Spleen (tissue), 11 donors: ENCODE measurements at regions not wholly inside any gene's neighbourhood (a gene's known extent, or its start where the extent isn't known, plus 50 kb on each side); places are given as distances from the start of the nearest gene placed in this dataset.

Experiments
- DNase-seq: peaks from one replicate; pipeline ENCODE4 v3.0.0-alpha.2; 2020
- H3K27ac ChIP-seq, 8 donors: fragments of 200-600 bp; sonication (generic) in 7 of 8; 1 replicate in 4 of 8; 2 replicates in 4 of 8; pipeline versions ENCODE4 v1.5.0 to v1.8.0; 2016 to 2021; ENCODE audit warnings: inconsistent platforms in 4 of 8, mild to moderate bottlenecking in 4 of 8, moderate library complexity in 1 of 8
- H3K27me3 ChIP-seq, 7 donors: fragments of 200-600 bp; sonication (generic) in 6 of 7; replicated peaks in 1 of 7; 1 replicate in 4 of 7; 2 replicates in 3 of 7; pipeline versions ENCODE4 v1.5.0 to v1.8.0; 2016 to 2021; ENCODE audit warnings: inconsistent platforms in 3 of 7, mild to moderate bottlenecking in 1 of 7
- H3K36me3 ChIP-seq, 6 donors: fragments of 200-600 bp; sonication (generic) in 5 of 6; 1 replicate in 4 of 6; 2 replicates in 2 of 6; pipeline versions ENCODE4 v1.5.0 to v1.8.0; 2016 to 2021; ENCODE audit warnings: inconsistent platforms in 2 of 6
- H3K4me1 ChIP-seq, 6 donors: fragments of 200-600 bp; sonication (generic) in 5 of 6; 1 replicate in 3 of 6; 2 replicates in 3 of 6; pipeline versions ENCODE4 v1.5.0 to v1.8.0; 2016 to 2021; ENCODE audit warnings: inconsistent platforms in 3 of 6
- H3K4me3 ChIP-seq, 8 donors: fragments of 200-600 bp; sonication (generic) in 7 of 8; 1 replicate in 4 of 8; 2 replicates in 4 of 8; pipeline versions ENCODE4 v1.5.0 to v1.8.0; 2016 to 2021; ENCODE audit warnings: inconsistent platforms in 4 of 8, mild to moderate bottlenecking in 4 of 8, moderate library complexity in 2 of 8
- H3K9me3 ChIP-seq, 8 donors: fragments of 200-600 bp; sonication (generic) in 7 of 8; 1 replicate in 4 of 8; 2 replicates in 4 of 8; pipeline versions ENCODE4 v1.5.0 to v1.8.0; 2016 to 2021; ENCODE audit warnings: inconsistent platforms in 4 of 8
- POLR2A ChIP-seq, 3 donors: fragments of 450-650 bp; IDR thresholded peaks; one replicate each; pipeline ENCODE4 v1.5.1; 2017; ENCODE audit warnings: antibody characterized with exemption in 3 of 3, mild to moderate bottlenecking in 1 of 3
- POLR2AphosphoS5 ChIP-seq, 3 donors: sonication (generic); formaldehyde crosslinking; IDR thresholded peaks; one replicate each; pipeline ENCODE4 v1.5.1; 2017; ENCODE audit warnings: antibody characterized with exemption in 3 of 3
- WGBS, 5 donors: extraction: QIAGEN DNeasy Blood & Tissue Kit in 3 of 5; methylation state at CpG; one replicate each; pipeline versions ENCODE4 v1.1.5 to v1.1.7; 2013 to 2018; 5-methylcytosine and 5-hydroxymethylcytosine counted together
- intact Hi-C: fragments of 100-400 bp; cut with DNase I; formaldehyde crosslinking; loops from one replicate; pipeline ENCODE4 v1.15.0; 2023; ENCODE audit warnings: low total_unique reads
- TF ChIP-seq, protein P1 (sequence below), 11 experiments: fragments of 200-600 bp in 7 of 11; fragments of 450-650 bp in 4 of 11; sonication (generic) in 4 of 11; IDR thresholded peaks in 8 of 11; conservative IDR thresholded peaks in 3 of 11; 1 replicate in 7 of 11; 2 replicates in 4 of 11; pipeline versions ENCODE4 v1.4.0 to v1.8.0; 2016 to 2021; ENCODE audit warnings: antibody characterized with exemption in 11 of 11, inconsistent platforms in 4 of 11, mild to moderate bottlenecking in 1 of 11
- donor health status: healthy with polysubstance abuse.
- donor health status: DM: no; HTN: no; CAD: no; lungs with moderate emphysema.
- donor health status: DM: no; HTN: no; CAD: no.
- donor health status: Bipolar disorder and iron deficiency.
- donor health status: healthy.
- donor health status: DM: no; HTN: no; CAD: no.
- donor health status: DM: yes; HTN: yes; CAD: no.

DNA sequence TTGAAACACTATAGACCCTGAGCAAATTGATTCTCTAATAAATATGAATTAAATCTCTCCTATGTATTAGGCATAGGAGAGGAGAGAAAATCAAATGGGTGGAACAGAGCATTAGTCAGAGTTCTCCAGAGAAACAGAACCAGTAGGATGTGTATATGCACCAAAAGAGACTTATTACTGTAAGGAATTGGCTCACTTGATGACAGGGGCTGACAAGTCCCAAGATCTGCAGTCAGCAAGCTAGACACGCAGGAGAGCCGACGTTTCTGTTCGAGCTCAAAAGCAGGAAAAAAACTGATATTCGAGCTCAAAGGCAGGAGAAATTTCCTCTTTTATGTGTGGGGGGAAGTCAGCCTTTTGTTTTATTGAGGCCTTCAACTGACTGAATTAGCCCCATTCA, 259.2 kb upstream of the KAZN start:
- intact Hi-C loops = no loop called here
- 48 to 60% (median 55%) methylated on average over 5 of the region's 5 CpGs for WGBS, 5 donors
- H3K4me1 ChIP-seq = no peaks in the 10 kb centered on the region
- no peak for DNase-seq
- H3K36me3 ChIP-seq = no peaks in the 10 kb centered on the region
- TF ChIP-seq, protein P1, sequence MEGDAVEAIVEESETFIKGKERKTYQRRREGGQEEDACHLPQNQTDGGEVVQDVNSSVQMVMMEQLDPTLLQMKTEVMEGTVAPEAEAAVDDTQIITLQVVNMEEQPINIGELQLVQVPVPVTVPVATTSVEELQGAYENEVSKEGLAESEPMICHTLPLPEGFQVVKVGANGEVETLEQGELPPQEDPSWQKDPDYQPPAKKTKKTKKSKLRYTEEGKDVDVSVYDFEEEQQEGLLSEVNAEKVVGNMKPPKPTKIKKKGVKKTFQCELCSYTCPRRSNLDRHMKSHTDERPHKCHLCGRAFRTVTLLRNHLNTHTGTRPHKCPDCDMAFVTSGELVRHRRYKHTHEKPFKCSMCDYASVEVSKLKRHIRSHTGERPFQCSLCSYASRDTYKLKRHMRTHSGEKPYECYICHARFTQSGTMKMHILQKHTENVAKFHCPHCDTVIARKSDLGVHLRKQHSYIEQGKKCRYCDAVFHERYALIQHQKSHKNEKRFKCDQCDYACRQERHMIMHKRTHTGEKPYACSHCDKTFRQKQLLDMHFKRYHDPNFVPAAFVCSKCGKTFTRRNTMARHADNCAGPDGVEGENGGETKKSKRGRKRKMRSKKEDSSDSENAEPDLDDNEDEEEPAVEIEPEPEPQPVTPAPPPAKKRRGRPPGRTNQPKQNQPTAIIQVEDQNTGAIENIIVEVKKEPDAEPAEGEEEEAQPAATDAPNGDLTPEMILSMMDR (IDR thresholded peaks at IDR 0.05 in 8 of 11, conservative IDR thresholded peaks at IDR 0.05 in 3 of 11) = no peak
- TF ChIP-seq POLR2AphosphoS5 (IDR thresholded peaks at IDR 0.05) (no peak), POLR2A (IDR thresholded peaks at IDR 0.05) (no peak)
- peaks cover 0 to 16% (median 0%) of the 10 kb centered on the region in 7 donors for H3K27me3 ChIP-seq
- H3K4me3 ChIP-seq = no peak overlapping the region
- peaks cover 0 to 6% (median 0%) of the 10 kb centered on the region in 8 donors for H3K9me3 ChIP-seq
- no peak overlapping the region for H3K27ac ChIP-seq

DNA sequence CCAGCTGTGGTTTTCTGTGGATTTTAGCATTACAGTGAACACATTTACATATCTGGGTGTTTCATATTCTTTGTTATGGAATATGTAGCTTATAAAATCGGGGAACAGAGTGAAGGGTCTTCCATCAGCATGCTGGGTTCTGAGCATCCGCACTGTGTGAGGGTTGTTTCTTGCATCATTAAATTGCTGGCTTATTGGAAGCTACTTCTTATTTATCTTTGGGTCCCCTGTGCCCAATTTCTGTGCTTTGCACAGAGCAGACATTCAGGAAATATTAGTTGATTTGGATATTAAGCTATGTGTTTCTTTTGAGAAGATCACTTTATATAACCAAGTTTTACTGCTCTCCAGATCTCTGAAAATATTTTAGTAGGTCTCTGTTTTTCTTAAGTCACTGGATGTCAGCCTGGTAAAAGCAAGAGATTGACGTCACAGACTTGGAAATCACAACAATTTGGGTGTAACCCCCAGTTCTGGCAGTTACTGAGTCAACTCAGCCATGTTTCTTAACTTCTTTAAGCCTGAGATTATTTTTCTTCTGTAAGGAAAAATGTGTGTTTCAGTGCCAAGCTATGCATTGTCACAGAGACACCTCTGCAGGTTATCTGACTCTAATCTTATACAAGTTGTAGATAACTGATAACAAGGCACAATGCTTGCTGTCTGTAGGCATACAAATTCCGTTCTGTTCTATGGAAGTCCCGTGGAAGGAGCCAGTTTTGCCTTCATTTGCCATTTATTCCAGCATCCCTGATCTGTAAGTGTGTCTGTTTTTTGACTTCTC, 258.3 kb upstream of the KAZN start:
- intact Hi-C loops = no loop called here
- H3K9me3 ChIP-seq = peaks cover 0 to 3% (median 0%) of the 10 kb centered on the region in 8 donors
- peaks cover 0 to 16% (median 0%) of the 10 kb centered on the region in 7 donors for H3K27me3 ChIP-seq
- WGBS, 5 donors = 54 to 63% (median 58%) methylated on average over 5 of the region's 5 CpGs
- DNase-seq = no peak
- no peaks in the 10 kb centered on the region for H3K36me3 ChIP-seq
- H3K27ac ChIP-seq = no peak overlapping the region
- H3K4me1 ChIP-seq = no peaks in the 10 kb centered on the region
- TF ChIP-seq, protein P1 (IDR thresholded peaks at IDR 0.05 in 8 of 11, conservative IDR thresholded peaks at IDR 0.05 in 3 of 11) = no peak
- TF ChIP-seq POLR2AphosphoS5 (IDR thresholded peaks at IDR 0.05) = no peak
- TF ChIP-seq POLR2A (IDR thresholded peaks at IDR 0.05) = no peak
- no peak overlapping the region for H3K4me3 ChIP-seq

DNA sequence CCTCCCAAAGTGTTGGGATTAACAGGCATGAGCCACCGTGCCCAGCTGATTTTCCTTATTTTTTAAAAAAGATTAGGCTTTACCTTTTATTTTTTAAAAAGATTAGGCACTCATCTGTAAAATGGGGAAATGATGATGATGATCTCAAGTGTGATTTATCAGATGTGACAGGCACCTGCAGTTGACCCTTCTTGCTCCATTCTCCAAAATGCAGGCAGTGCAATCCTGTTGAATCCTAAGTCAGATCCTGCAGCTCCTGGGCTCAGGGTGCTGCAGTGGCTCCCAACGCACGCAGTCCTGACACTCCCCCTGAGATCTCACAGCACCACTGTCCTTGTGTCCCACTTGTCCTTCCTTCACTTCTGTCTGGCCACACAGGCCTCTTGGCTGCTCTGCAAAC, 257.3 kb upstream of the KAZN start:
- intact Hi-C loops = no loop called here
- 80 to 88% (median 84%) methylated on average over 3 of the region's 3 CpGs for WGBS, 5 donors
- Histone ChIP-seq H3K27me3 (peaks cover 0 to 16% (median 0%) of the 10 kb centered on the region in 7 donors), H3K36me3 (no peaks in the 10 kb centered on the region), H3K4me3 (no peak overlapping the region), H3K9me3 (peaks cover 0 to under 1% (median 0%) of the 10 kb centered on the region in 8 donors), H3K4me1 (no peaks in the 10 kb centered on the region), H3K27ac (no peak overlapping the region)
- DNase-seq = no peak
- no peak for TF ChIP-seq POLR2A (IDR thresholded peaks at IDR 0.05)
- no peak for TF ChIP-seq POLR2AphosphoS5 (IDR thresholded peaks at IDR 0.05)
- TF ChIP-seq, protein P1 (IDR thresholded peaks at IDR 0.05 in 8 of 11, conservative IDR thresholded peaks at IDR 0.05 in 3 of 11) = no peak

DNA sequence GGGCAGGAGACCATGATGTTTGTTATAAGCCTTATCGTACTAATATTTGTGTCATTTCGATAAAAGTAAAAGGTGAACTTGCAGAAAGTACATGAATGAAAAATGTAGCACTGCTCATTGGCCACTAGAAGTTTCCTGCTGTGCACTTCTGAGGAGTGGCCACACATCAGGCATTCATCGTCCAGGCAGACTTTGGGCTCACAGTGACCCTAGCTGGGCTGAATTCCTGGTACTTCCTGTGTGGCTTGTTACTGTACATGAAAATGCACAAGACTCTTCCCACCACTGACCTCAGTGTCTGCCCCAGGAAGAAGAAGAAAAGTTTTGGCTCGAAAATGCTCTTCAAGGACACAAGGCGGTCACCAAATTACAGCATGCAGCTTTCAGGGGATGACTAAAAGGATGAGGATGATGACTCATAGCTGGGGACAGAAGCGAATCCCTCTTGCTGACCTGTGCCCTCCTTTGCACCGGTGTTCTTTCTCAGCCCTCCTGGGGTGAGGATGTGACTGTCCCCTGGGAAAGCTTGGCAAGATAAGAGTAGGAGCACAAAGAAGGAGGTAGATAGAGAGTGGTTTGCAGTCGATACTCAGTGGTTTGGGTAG, 252.4 kb upstream of the KAZN start:
- Histone ChIP-seq H3K27ac (no peak overlapping the region), H3K4me1 (no peaks in the 10 kb centered on the region), H3K4me3 (no peak overlapping the region), H3K36me3 (no peaks in the 10 kb centered on the region), H3K9me3 (no peaks in the 10 kb centered on the region), H3K27me3 (peaks cover 0 to 14% (median 0%) of the 10 kb centered on the region in 7 donors)
- WGBS, 5 donors = 54 to 75% (median 66%) methylated on average over 8 of the region's 8 CpGs
- DNase-seq = no peak
- intact Hi-C loops = no loop called here
- TF ChIP-seq, protein P1 (IDR thresholded peaks at IDR 0.05 in 8 of 11, conservative IDR thresholded peaks at IDR 0.05 in 3 of 11) = no peak
- TF ChIP-seq POLR2AphosphoS5 (IDR thresholded peaks at IDR 0.05) (no peak), POLR2A (IDR thresholded peaks at IDR 0.05) (no peak)
